HCT116 (cell line): ENCODE measurements at regions not wholly inside any gene's neighbourhood (a gene's known extent, or its start where the extent isn't known, plus 50 kb on each side); places are given as distances from the start of the nearest gene placed in this dataset.

Source experiments
- ATAC-seq: fragments of 200-7000 bp; cut with Tn5 transposase; 2 replicates; pipeline ENCODE4 v1.9.1; 2020; ENCODE audit warnings: mild to moderate bottlenecking, moderate library complexity
- BruUV-seq: library from RNA; stranded (reverse); fragments of 400-500 nt; replicated peaks from 2 replicates; lab custom pipeline; 2021; lab: Mats Ljungman, UMichigan
- CTCF ChIA-PET: fragments of 300-600 bp; sonication (Branson Sonifier 250); formaldehyde crosslinking; loops from one replicate; lab custom pipeline; 2021; ENCODE audit warnings: antibody characterized with exemption; lab: Charles Lee
- POLR2A ChIA-PET: fragments of 300-600, 350-600 bp; sonication (Branson Sonifier 250); formaldehyde crosslinking; loops from one replicate; lab custom pipeline; 2021; ENCODE audit warnings: antibody characterized with exemption; lab: Charles Lee
- RAD21 ChIA-PET, 2 experiments: fragments of 300-600 bp; sonication (Branson Sonifier 250); formaldehyde crosslinking; loops; one replicate each; lab custom pipeline; 2023; ENCODE audit warnings: low total read pairs in 2 of 2; ENCODE audit not compliant: uncharacterized antibody in 2 of 2, unreplicated experiment in 2 of 2, low non-redundant PET in 1 of 2; lab: Charles Lee
- DNase-seq: peaks from one replicate; pipeline ENCODE4 v3.0.0-alpha.2; 2010; ENCODE audit warnings: low read depth, low spot score
- H2AFZ ChIP-seq: fragments of 200-600 bp; shearing (Covaris generic), sonication (generic); 2 replicates; pipeline ENCODE4 v1.6.1; 2017; ENCODE audit warnings: low read depth, mixed run types, mixed read lengths, antibody characterized with exemption, low read length; ENCODE audit not compliant: poor library complexity, severe bottlenecking
- H3K27ac ChIP-seq: 2 replicates; pipeline ENCODE4 v1.5.1; 2012; ENCODE audit warnings: low read depth, low read length
- H3K27me3 ChIP-seq: fragments of 200-600 bp; sonication (generic); 2 replicates; pipeline ENCODE4 v1.6.1; 2016; ENCODE audit warnings: mixed run types, low read length, mixed read lengths; ENCODE audit not compliant: insufficient read depth
- H3K36me3 ChIP-seq, 2 experiments: fragments of 200-500 bp in 1 of 2; fragments of 200-600 bp in 1 of 2; sonication (Bioruptor generic) in 1 of 2; sonication (generic) in 1 of 2; 2 replicates each; pipeline versions ENCODE4 v1.5.1 to v1.6.1; 2014 to 2016; ENCODE audit warnings: low read length in 2 of 2, inconsistent platforms in 1 of 2, mixed read lengths in 1 of 2, mixed run types in 1 of 2; ENCODE audit not compliant: insufficient read depth in 2 of 2, control insufficient read depth in 1 of 2
- H3K4me1 ChIP-seq, 2 experiments: fragments of 200-600 bp in 1 of 2; sonication (generic) in 1 of 2; 2 replicates each; pipeline versions ENCODE4 v1.5.1 to v1.6.1; 2012 to 2017; ENCODE audit warnings: low read length in 2 of 2, inconsistent platforms in 1 of 2, mild to moderate bottlenecking in 1 of 2, mixed read lengths in 1 of 2, mixed run types in 1 of 2, moderate library complexity in 1 of 2; ENCODE audit not compliant: insufficient read depth in 2 of 2, control insufficient read depth in 1 of 2
- H3K4me2 ChIP-seq: fragments of 200-600 bp; sonication (generic); 2 replicates; pipeline ENCODE4 v1.6.1; 2017; ENCODE audit warnings: mixed run types, low read length, mixed read lengths
- H3K4me3 ChIP-seq, 2 experiments: fragments of 200-600 bp in 1 of 2; sonication (generic) in 1 of 2; replicated peaks in 1 of 2; 2 replicates each; pipeline ENCODE4 v1.5.1; 2011 to 2016; ENCODE audit warnings: low read length in 2 of 2, control low read depth in 1 of 2, low read depth in 1 of 2, mild to moderate bottlenecking in 1 of 2, mixed read lengths in 1 of 2, mixed run types in 1 of 2
- H3K79me2 ChIP-seq: fragments of 200-600 bp; sonication (generic); 2 replicates; pipeline ENCODE4 v1.6.1; 2017; ENCODE audit warnings: mild to moderate bottlenecking, mixed run types, low read length, moderate library complexity, mixed read lengths; ENCODE audit not compliant: insufficient read depth
- H3K9ac ChIP-seq: fragments of 200-600 bp; sonication (generic); 2 replicates; pipeline ENCODE4 v1.6.1; 2016; ENCODE audit warnings: low read length, mixed read lengths
- H3K9me2 ChIP-seq: fragments of 200-600 bp; sonication (generic), shearing (Covaris generic); 2 replicates; pipeline ENCODE4 v1.6.1; 2017; ENCODE audit warnings: mixed run types, mild to moderate bottlenecking, moderate library complexity; ENCODE audit not compliant: insufficient read depth
- H3K9me3 ChIP-seq, 2 experiments: fragments of 200-500 bp in 1 of 2; fragments of 200-600 bp in 1 of 2; sonication (Bioruptor generic) in 1 of 2; sonication (generic) in 1 of 2; 2 replicates each; pipeline ENCODE4 v1.6.1; 2014 to 2017; ENCODE audit warnings: low read length in 2 of 2, mixed read lengths in 2 of 2, inconsistent platforms in 1 of 2, low read depth in 1 of 2, mild to moderate bottlenecking in 1 of 2, mixed run types in 1 of 2, moderate library complexity in 1 of 2; ENCODE audit not compliant: control insufficient read depth in 1 of 2, insufficient read depth in 1 of 2
- H4K20me1 ChIP-seq: fragments of 200-600 bp; sonication (generic), shearing (Covaris generic); 2 replicates; pipeline ENCODE4 v1.6.1; 2017; ENCODE audit warnings: mixed run types, mild to moderate bottlenecking, moderate library complexity; ENCODE audit not compliant: insufficient read depth
- CEBPB ChIP-seq: IDR thresholded peaks from 2 replicates; pipeline ENCODE4 v1.6.1; 2012; ENCODE audit warnings: low read depth
- EGR1 ChIP-seq: IDR thresholded peaks from 2 replicates; pipeline ENCODE4 v1.6.1; 2012; ENCODE audit warnings: low read depth
- ELF1 ChIP-seq: IDR thresholded peaks from 2 replicates; pipeline ENCODE4 v1.6.1; 2012; ENCODE audit warnings: low read depth, borderline replicate concordance
- FOSL1 ChIP-seq: IDR thresholded peaks from 2 replicates; pipeline ENCODE4 v1.6.1; 2012; ENCODE audit warnings: low read depth
- JUND ChIP-seq: IDR thresholded peaks from 2 replicates; pipeline ENCODE4 v1.6.1; 2012
- MAX ChIP-seq: IDR thresholded peaks from 2 replicates; pipeline ENCODE4 v1.6.1; 2012
- POLR2A ChIP-seq: IDR thresholded peaks from 2 replicates; pipeline ENCODE4 v1.7.0; 2011; ENCODE audit warnings: borderline replicate concordance; ENCODE audit not compliant: insufficient read depth, insufficient read length; ENCODE audit errors: extremely low read depth
- POLR2AphosphoS5 ChIP-seq: IDR thresholded peaks from 2 replicates; pipeline ENCODE4 v1.6.1; 2011; ENCODE audit warnings: mild to moderate bottlenecking, low read depth, low read length, moderate library complexity
- REST ChIP-seq: IDR thresholded peaks from 2 replicates; pipeline ENCODE4 v1.6.1; 2012; ENCODE audit warnings: low read depth
- SIN3A ChIP-seq: IDR thresholded peaks from 2 replicates; pipeline ENCODE4 v1.6.1; 2012; ENCODE audit warnings: low read depth
- SRF ChIP-seq: IDR thresholded peaks from 2 replicates; pipeline ENCODE4 v1.6.1; 2012; ENCODE audit warnings: low read depth
- TCF7L2 ChIP-seq: IDR thresholded peaks from 2 replicates; pipeline ENCODE4 v1.7.0; 2011; ENCODE audit warnings: borderline replicate concordance, inconsistent platforms; ENCODE audit not compliant: insufficient read depth, insufficient read length; ENCODE audit errors: extremely low read depth
- YY1 ChIP-seq: IDR thresholded peaks from 2 replicates; pipeline ENCODE4 v1.6.1; 2011; ENCODE audit warnings: low read length, low read depth, moderate library complexity, mild to moderate bottlenecking; ENCODE audit not compliant: insufficient replicate concordance; ENCODE audit errors: extremely low read depth
- ZBTB33 ChIP-seq: IDR thresholded peaks from 2 replicates; pipeline ENCODE4 v1.6.1; 2011; ENCODE audit warnings: mild to moderate bottlenecking, low read length, moderate library complexity; ENCODE audit not compliant: insufficient replicate concordance; ENCODE audit errors: extremely low read depth
- ZNF274 ChIP-seq: fragments of 200-500 bp; sonication (Bioruptor generic); IDR thresholded peaks from 2 replicates; pipeline ENCODE4 v1.6.1; 2014; ENCODE audit warnings: mild to moderate bottlenecking, low read depth, low read length, inconsistent platforms
- intact Hi-C: fragments of 100-400 bp; cut with micrococcal nuclease; formaldehyde crosslinking; loops from 2 replicates; pipeline ENCODE4 v1.10.0; 2022

GRCh38 chr11:23155503-23155902 is 295.2 kb upstream of the CCDC179 start:
- H3K27me3 ChIP-seq = no peaks in the 10 kb centered on the region
- no peaks in the 10 kb centered on the region for H3K9me2 ChIP-seq
- BruUV-seq = no TSS peak
- H3K27ac ChIP-seq = no peak overlapping the region
- H3K4me1 ChIP-seq = no peaks in the 10 kb centered on the region
- no peaks in the 10 kb centered on the region for H3K79me2 ChIP-seq
- intact Hi-C loops = no loop called here
- no peaks in the 10 kb centered on the region for H3K36me3 ChIP-seq
- DNase-seq (no peak), ATAC-seq (no peak)
- TF ChIP-seq ZBTB33 = no peak
- no peak for TF ChIP-seq POLR2A
- no peak for TF ChIP-seq ZNF274
- no peak for TF ChIP-seq ELF1
- no peak for TF ChIP-seq SIN3A
- no peak for TF ChIP-seq EGR1
- no peak for TF ChIP-seq YY1
- no peak for TF ChIP-seq JUND
- TF ChIP-seq CEBPB = no peak
- no peak for TF ChIP-seq TCF7L2
- no peak for TF ChIP-seq POLR2AphosphoS5
- TF ChIP-seq MAX = no peak
- TF ChIP-seq FOSL1 = no peak
- no peak for TF ChIP-seq SRF
- no peak for TF ChIP-seq REST
- no peaks in the 10 kb centered on the region for H4K20me1 ChIP-seq
- no peak overlapping the region for H3K9ac ChIP-seq
- peaks cover 7 to 13% of the 10 kb centered on the region in 2 experiments; a peak in 2 of 4 replicates for H3K9me3 ChIP-seq
- H3K4me3 ChIP-seq = no peak overlapping the region
- ChIA-PET RAD21 (no interaction called here), CTCF (no interaction called here), POLR2A (no interaction called here)
- no peak overlapping the region for H2AFZ ChIP-seq
- no peak overlapping the region for H3K4me2 ChIP-seq
